ENCODE measurements at regions not wholly inside any gene's neighbourhood (a gene's known extent, or its start where the extent isn't known, plus 50 kb on each side); places are given as distances from the start of the nearest gene placed in this dataset.

- TF ChIP-seq SNAI2 (CRISPR knock-in tag; IDR thresholded peaks at IDR 0.05): no peak
- no peak for TF ChIP-seq PATZ1 (CRISPR knock-in tag; IDR thresholded peaks at IDR 0.05; ENCODE audit: borderline replicate concordance)
- TF ChIP-seq ISL1 (CRISPR knock-in tag; IDR thresholded peaks at IDR 0.05): no peak
- TF ChIP-seq ZFP30 (CRISPR knock-in tag; IDR thresholded peaks at IDR 0.05): no peak
- no peak for TF ChIP-seq RARB (CRISPR knock-in tag; IDR thresholded peaks at IDR 0.05)
- no peak for TF ChIP-seq ZNF70 (CRISPR knock-in tag; IDR thresholded peaks at IDR 0.05)
- TF ChIP-seq CSDC2 (CRISPR knock-in tag; IDR thresholded peaks at IDR 0.05): no peak
- TF ChIP-seq ZNF565 (CRISPR knock-in tag; conservative IDR thresholded peaks at IDR 0.05; ENCODE audit: low read depth): no peak
- no peak for TF ChIP-seq BACH2 (CRISPR knock-in tag; IDR thresholded peaks at IDR 0.05; ENCODE audit: borderline replicate concordance)
- no peak for TF ChIP-seq CREB5 (CRISPR knock-in tag; IDR thresholded peaks at IDR 0.05; ENCODE audit: low read depth)
- no peak for TF ChIP-seq TOX (CRISPR knock-in tag; IDR thresholded peaks at IDR 0.05; ENCODE audit: borderline replicate concordance)
- no peak for TF ChIP-seq GLIS3 (CRISPR knock-in tag; IDR thresholded peaks at IDR 0.05)
- no peak for TF ChIP-seq TCF4 (CRISPR knock-in tag; IDR thresholded peaks at IDR 0.05; ENCODE audit: borderline replicate concordance)
- no peak for TF ChIP-seq ZNF8 (CRISPR knock-in tag; IDR thresholded peaks at IDR 0.05)
These were observed 350.6 kb upstream of the MAF start for GRCh38 chr16:79950932-79951719.
